H54 (cell line): ENCODE measurements at regions not wholly inside any gene's neighbourhood (a gene's known extent, or its start where the extent isn't known, plus 50 kb on each side); places are given as distances from the start of the nearest gene placed in this dataset.
A peak's percentile ranks its signal among the peaks of the same experiment; 100 is the strongest.

Experiments
- DNase-seq: peaks from one replicate; pipeline ENCODE4 v3.0.0; 2011; ENCODE audit warnings: low spot score, mixed read lengths; ENCODE audit not compliant: insufficient read length
- FAIRE-seq: peaks from 3 replicates; lab custom pipeline; 2011; peaks lifted over from hg19 to GRCh38; lab: Jason Lieb, UNC
- POLR2A ChIP-seq: IDR thresholded peaks from 2 replicates; pipeline ENCODE4 v1.6.1; 2011; ENCODE audit warnings: low read depth, mild to moderate bottlenecking, low read length

- FAIRE-seq (no peak), DNase-seq (no peak)
- TF ChIP-seq POLR2A: no peak
Measured at GRCh38 chr1:198902655-198903054, 263.8 kb downstream of the PTPRC start.

GRCh38 chr1:198903203-198903602 is 264.4 kb downstream of the PTPRC start:
- DNase-seq (no peak), FAIRE-seq (no peak)
- TF ChIP-seq POLR2A: no peak

GRCh38 chr1:198903621-198904020 is 264.8 kb downstream of the PTPRC start:
- TF ChIP-seq POLR2A: no peak
- FAIRE-seq: no peak
- DNase-seq: no peak

- DNase-seq (no peak), FAIRE-seq (peak; percentile 57)
Measured at GRCh38 chr1:198904321-198904720, 265.5 kb downstream of the PTPRC start.

DNA sequence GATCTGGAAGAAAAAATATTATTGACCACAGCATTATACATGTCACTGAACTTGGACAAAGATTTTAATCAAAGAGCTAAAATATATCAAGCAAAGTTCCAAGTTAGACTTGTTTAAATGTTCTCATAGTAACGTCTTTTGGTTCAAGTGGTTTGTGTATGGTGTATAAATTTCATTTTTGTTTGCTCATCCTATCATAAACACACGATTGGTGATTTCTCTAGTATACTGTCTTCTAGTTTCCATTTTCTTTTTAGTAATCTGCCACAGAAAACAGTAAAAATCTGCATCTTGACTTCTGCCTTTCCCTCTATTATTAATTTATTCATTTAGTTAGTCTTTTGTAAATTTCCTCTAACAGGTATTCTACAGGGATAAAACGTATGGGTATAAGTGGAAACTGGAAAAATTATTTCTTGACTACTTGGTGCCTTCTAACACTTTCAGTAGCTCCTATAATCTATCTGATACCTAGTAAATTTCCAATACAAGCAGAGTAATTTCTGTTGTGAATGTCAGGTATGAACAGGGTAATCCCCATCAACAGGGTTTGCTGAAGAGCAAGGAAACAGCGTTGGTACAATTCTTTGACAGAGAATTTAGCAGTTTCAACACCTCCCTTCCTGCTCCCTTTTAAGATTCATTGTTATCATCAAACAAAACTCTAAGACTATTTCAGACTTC is 268.0 kb downstream of the PTPRC start:
- FAIRE-seq: no peak

More at GRCh38 chr1:198904321-198904720, 265.5 kb downstream of the PTPRC start:
- no peak for TF ChIP-seq POLR2A

GRCh38 chr1:198907423-198907746 is 268.5 kb downstream of the PTPRC start:
- no peak for FAIRE-seq
- no peak for TF ChIP-seq POLR2A
- DNase-seq: no peak

More for the DNA sequence above, 268.0 kb downstream of the PTPRC start:
- no peak for DNase-seq
- TF ChIP-seq POLR2A: no peak

DNA sequence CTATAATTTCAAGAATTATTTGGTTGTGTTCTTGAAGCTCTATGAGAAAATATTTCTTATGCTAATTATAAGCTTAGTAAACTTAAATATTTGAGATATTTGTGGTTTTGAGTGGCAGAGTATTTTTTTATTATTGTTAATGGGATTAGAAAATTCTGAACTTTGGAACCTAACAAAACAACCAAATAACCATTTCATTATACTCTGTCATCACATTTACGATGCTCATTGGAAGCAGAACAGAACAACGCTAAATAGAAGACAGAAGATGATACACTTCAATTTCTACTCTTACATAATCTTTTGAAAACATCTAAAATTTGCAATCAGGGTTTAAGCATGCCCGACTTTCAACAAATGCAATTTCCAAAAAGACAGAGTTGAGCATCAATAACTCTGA is 270.2 kb downstream of the PTPRC start:
- DNase-seq (no peak), FAIRE-seq (peak; percentile 6)
- no peak for TF ChIP-seq POLR2A

DNA sequence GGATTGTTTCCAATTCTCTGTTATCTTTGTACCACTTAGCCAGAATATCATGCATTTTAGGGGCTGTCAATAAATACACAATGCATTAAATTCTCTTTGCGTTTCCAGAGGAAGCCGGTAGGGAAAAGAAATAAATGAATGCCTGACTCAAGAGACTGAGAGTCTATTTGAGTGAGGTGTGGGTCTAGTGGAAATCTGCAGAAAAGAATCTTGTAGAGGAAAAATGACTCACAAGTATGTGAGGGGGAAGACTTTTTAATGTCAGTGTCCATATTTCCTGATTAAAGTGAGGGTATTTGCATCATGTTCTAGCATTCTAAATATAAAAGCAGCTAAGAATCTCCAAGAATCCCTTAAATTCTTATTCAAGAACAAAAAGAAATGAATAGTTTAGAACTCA is 271.1 kb downstream of the PTPRC start:
- DNase-seq (no peak), FAIRE-seq (no peak)
- TF ChIP-seq POLR2A: no peak

DNA sequence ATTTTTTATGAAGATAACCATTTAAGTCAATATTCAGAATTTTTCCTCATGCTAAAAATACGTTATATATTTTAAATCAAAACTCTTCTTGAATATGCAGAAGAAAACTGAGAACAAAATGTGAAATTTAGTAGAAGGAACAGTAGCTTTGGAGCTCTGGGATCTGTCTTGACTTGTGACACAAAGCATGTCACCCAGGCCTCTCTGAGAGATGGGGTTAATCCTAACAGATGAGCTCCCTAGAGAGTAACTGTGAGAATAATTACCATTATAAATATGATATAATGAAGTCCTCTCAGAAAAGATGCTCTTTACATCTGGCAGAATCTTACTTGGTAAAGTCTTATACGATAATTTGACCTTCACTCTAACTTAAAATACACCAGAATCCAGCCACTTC is 272.0 kb downstream of the PTPRC start:
- FAIRE-seq (no peak), DNase-seq (no peak)
- no peak for TF ChIP-seq POLR2A

GRCh38 chr1:198912046-198912445 is 273.2 kb downstream of the PTPRC start:
- no peak for DNase-seq
- no peak for FAIRE-seq
- no peak for TF ChIP-seq POLR2A

DNA sequence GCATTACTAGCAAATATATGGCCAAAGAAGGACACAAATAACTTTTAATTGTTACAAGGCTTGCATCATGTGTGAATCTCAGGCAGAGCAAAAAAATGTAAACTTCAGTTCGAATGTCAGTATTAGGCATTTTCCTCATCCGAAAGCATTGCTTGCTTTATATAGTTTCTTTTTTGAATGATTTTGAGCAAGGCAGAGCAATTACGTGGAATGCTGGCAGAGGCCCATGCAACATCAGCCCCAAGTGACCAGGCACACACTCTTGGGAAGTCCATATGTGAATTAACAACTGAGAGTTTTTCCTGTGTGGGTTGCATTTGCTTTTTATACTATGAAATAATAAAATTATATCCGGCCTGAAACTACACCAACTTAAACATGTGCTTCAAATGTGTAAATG is 274.8 kb downstream of the PTPRC start:
- FAIRE-seq (no peak), DNase-seq (no peak)
- no peak for TF ChIP-seq POLR2A

DNA sequence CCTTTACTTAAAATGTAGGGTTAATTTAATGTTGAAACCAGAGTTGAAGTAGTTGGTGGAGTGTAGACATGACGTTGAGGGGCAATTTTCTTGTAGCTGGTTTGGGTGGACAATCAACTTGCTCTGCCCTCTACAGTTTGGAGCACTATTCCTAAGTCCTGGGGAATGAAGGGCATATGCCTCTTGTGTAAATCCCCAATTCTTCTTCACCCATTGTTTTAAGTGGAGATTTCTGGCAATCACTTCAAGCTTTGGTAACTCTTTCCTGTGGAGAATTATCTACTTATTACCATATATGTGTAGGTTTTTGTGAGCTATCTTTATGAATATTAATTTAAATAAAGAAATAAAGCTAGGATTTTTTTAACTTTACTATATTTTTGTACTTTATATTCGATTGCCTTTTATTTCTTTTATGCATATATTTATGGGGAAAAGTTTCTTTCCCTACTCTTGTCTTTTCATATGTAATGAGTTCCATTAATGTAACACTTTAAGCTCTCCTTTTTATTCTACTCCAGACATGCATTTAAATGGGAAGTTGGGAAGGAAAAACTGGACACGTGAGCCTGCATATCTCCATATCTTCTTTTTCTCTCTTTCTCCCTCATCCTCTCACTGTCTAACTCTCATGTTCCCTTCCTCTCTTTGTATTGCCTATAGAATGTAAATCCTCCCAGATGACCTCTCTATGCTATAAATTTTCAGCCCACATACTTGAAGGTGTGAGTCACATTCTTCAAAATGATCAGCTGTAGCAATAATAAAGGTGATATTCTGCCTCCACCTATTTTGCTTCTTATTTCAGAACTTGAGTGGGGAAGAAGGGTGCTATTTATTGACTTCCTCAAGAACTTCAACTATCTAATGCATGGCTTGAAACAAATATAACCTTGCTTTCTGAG is 276.7 kb downstream of the PTPRC start:
- DNase-seq (no peak), FAIRE-seq (peak; percentile 36)
- TF ChIP-seq POLR2A: no peak

- no peak for TF ChIP-seq POLR2A
- FAIRE-seq: no peak
Measured at GRCh38 chr1:198917226-198917625, 278.4 kb downstream of the PTPRC start.

GRCh38 chr1:198918920-198919319 is 280.1 kb downstream of the PTPRC start:
- no peak for TF ChIP-seq POLR2A
- DNase-seq: no peak
- no peak for FAIRE-seq

More at GRCh38 chr1:198917226-198917625, 278.4 kb downstream of the PTPRC start:
- no peak for DNase-seq
